ENCODE measurements at regions not wholly inside any gene's neighbourhood (a gene's known extent, or its start where the extent isn't known, plus 50 kb on each side); places are given as distances from the start of the nearest gene placed in this dataset.

DNA sequence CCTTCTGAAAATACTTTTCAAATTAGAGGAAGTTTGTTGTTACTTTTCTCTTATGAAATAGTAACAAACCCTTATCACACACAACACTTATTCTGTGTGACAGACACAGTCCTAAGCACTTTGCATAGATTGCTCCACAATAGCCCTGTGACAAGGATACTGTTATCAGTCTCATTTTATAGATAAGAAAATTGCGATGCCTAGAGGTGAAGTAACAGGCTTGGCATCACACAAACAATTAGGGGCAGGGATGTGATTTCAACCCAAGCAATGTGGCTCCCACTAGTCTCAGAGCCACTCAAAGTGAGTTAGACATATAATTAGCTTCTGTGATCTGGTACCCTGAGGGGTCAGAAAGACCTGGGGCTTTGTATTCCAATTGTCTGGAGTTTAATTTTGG is 339.9 kb downstream of the FBXO8 start:
- TF ChIP-seq EP300 (IDR thresholded peaks at IDR 0.05), result no peak
- no peak for TF ChIP-seq POLR2AphosphoS5 (IDR thresholded peaks at IDR 0.05)
